Stimulated activated memory B cell treated with anti-CD40 and anti-IgM and Interleukin-4, amounts not matched to agents 10 μg/mL and 1 μg/mL and 100 μg/mL, for 72 hours (primary cell): ENCODE measurements at regions not wholly inside any gene's neighbourhood (a gene's known extent, or its start where the extent isn't known, plus 50 kb on each side); places are given as distances from the start of the nearest gene placed in this dataset.

Experiments
- ATAC-seq: fragments of 150-1000 bp; cut with Tn5 transposase; 2 replicates; pipeline ENCODE4 v1.10.0; 2021
- H3K27ac Mint-ChIP-seq: one replicate; pipeline ENCODE4 v1.8.0; 2022; ENCODE audit warnings: mild to moderate bottlenecking, mixed read lengths
- H3K27me3 Mint-ChIP-seq: one replicate; pipeline ENCODE4 v1.8.0; 2022; ENCODE audit warnings: mixed read lengths
- H3K36me3 Mint-ChIP-seq: one replicate; pipeline ENCODE4 v1.8.0; 2022; ENCODE audit warnings: mixed read lengths
- H3K4me1 Mint-ChIP-seq: one replicate; pipeline ENCODE4 v1.8.0; 2022; ENCODE audit warnings: mixed read lengths
- H3K4me3 Mint-ChIP-seq: one replicate; pipeline ENCODE4 v1.8.0; 2022; ENCODE audit warnings: mild to moderate bottlenecking, moderate library complexity, mixed read lengths
- H3K9me3 Mint-ChIP-seq: one replicate; pipeline ENCODE4 v1.8.0; 2022; ENCODE audit warnings: mixed read lengths

DNA sequence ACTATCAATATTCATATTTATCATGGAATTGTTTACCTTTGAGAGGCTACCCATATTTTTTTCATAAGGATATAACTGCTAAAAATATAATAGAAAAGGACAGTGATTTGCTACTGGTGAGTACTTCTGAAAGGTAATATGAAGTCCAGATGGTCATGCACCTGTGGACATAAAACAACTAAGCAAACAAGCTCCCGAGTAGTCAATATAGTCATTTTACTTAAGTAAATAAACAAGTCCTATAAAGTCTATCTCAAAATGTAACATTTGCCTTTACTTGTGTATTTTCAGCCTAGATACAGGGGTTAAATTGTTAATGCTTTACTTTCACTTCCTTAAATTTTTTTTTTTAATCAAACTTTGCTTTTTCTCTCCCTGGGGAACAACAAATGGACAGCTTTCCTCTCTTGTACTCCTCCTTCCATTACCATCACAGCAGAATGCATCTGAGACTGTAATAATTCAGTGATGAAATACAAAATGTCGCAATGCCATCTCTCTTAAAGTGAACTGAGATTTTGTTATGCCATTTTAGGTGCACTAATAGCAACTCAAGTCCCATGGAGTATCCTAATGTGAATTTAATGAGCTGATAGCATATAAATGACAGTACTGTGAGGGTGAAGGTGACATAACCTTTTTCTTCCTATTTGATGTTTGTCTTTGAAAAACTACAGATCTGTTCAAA is 1325.4 kb upstream of the ZEB2 start:
- Mint-ChIP-seq H3K27me3 (no peaks in the 10 kb centered on the region), H3K9me3 (no peaks in the 10 kb centered on the region), H3K36me3 (no peaks in the 10 kb centered on the region), H3K4me3 (no peak overlapping the region), H3K4me1 (peaks cover 7% of the 10 kb centered on the region), H3K27ac (no peak overlapping the region)
- ATAC-seq = no peak

- Mint-ChIP-seq H3K27ac (no peak overlapping the region), H3K9me3 (no peaks in the 10 kb centered on the region), H3K4me1 (peaks cover 7% of the 10 kb centered on the region), H3K4me3 (no peak overlapping the region), H3K27me3 (no peaks in the 10 kb centered on the region), H3K36me3 (no peaks in the 10 kb centered on the region)
- ATAC-seq = no peak
These were observed 1322.1 kb upstream of the ZEB2 start for GRCh38 chr2:145841973-145842372.

GRCh38 chr2:145836986-145837385 is 1317.1 kb upstream of the ZEB2 start:
- Mint-ChIP-seq H3K9me3 (no peaks in the 10 kb centered on the region), H3K27me3 (no peaks in the 10 kb centered on the region), H3K36me3 (no peaks in the 10 kb centered on the region), H3K4me3 (no peak overlapping the region), H3K27ac (no peak overlapping the region), H3K4me1 (no peaks in the 10 kb centered on the region)
- ATAC-seq = no peak

GRCh38 chr2:145835665-145836064 is 1315.7 kb upstream of the ZEB2 start:
- ATAC-seq = no peak
- Mint-ChIP-seq H3K27ac (no peak overlapping the region), H3K4me1 (no peaks in the 10 kb centered on the region), H3K4me3 (no peak overlapping the region), H3K27me3 (no peaks in the 10 kb centered on the region), H3K36me3 (no peaks in the 10 kb centered on the region), H3K9me3 (no peaks in the 10 kb centered on the region)

DNA sequence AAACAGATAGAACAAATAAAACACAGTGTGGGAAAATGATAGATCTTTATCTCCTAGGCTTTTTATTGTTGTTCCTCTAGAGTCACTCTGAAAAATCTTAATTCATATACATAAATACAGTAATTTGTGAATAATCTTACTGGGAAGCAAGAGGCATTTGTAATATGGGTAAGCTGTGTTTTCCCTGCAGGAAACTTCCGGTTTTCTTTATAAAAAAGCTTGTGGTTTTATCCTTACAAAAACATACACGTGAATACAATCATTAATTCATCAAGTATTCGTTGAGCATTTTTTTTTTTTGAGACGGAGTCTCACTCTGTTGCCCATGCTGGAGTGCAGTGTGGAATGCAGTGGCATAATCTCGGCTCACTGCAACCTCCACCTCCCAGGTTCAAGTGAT is 1312.8 kb upstream of the ZEB2 start:
- Mint-ChIP-seq H3K36me3 (no peaks in the 10 kb centered on the region), H3K27me3 (peaks cover 9% of the 10 kb centered on the region), H3K4me1 (no peaks in the 10 kb centered on the region), H3K4me3 (no peak overlapping the region), H3K27ac (no peak overlapping the region), H3K9me3 (no peaks in the 10 kb centered on the region)
- ATAC-seq = no peak

DNA sequence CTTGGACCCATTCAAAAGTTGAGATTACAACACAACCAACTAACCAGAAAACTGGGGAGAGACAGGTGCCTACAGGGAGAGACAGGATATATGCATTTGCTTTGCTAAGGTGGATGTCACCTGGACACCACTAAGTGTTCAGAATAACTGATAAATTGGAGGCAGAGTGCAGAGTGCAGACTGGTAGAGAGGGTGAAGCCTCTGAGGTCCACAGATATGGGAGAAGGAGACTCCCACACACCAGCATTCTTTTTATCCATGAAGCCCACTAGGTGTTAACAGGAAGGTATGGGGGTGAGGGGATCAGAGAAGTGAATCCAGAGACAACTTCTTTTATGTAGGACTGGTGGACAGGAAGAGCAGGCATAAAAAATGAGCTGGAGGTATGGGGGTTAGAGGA is 1310.0 kb upstream of the ZEB2 start:
- Mint-ChIP-seq H3K9me3 (peaks cover 5% of the 10 kb centered on the region), H3K27ac (no peak overlapping the region), H3K36me3 (no peaks in the 10 kb centered on the region), H3K27me3 (peaks cover 19% of the 10 kb centered on the region), H3K4me1 (no peaks in the 10 kb centered on the region), H3K4me3 (no peak overlapping the region)
- no peak for ATAC-seq

- no peak for ATAC-seq
- Mint-ChIP-seq H3K27ac (no peak overlapping the region), H3K9me3 (peaks cover 5% of the 10 kb centered on the region), H3K36me3 (no peaks in the 10 kb centered on the region), H3K4me1 (no peaks in the 10 kb centered on the region), H3K4me3 (no peak overlapping the region), H3K27me3 (peaks cover 25% of the 10 kb centered on the region)
These were observed 1307.3 kb upstream of the ZEB2 start for GRCh38 chr2:145827235-145827634.

GRCh38 chr2:145824384-145824783 is 1304.5 kb upstream of the ZEB2 start:
- Mint-ChIP-seq H3K27ac (no peak overlapping the region), H3K27me3 (peaks cover 30% of the 10 kb centered on the region), H3K4me3 (no peak overlapping the region), H3K36me3 (no peaks in the 10 kb centered on the region), H3K9me3 (peaks cover 5% of the 10 kb centered on the region), H3K4me1 (no peaks in the 10 kb centered on the region)
- ATAC-seq = no peak

GRCh38 chr2:145822892-145823534 is 1303.1 kb upstream of the ZEB2 start:
- H3K27ac Mint-ChIP-seq = no peak overlapping the region
- no peak for ATAC-seq
- H3K4me1 Mint-ChIP-seq = no peaks in the 10 kb centered on the region
- H3K4me3 Mint-ChIP-seq = no peak overlapping the region
- H3K27me3 Mint-ChIP-seq = peaks cover 28% of the 10 kb centered on the region
- H3K36me3 Mint-ChIP-seq = no peaks in the 10 kb centered on the region
- peaks cover 5% of the 10 kb centered on the region for H3K9me3 Mint-ChIP-seq

- no peak for ATAC-seq
- Mint-ChIP-seq H3K27me3 (peaks cover 16% of the 10 kb centered on the region), H3K4me1 (no peaks in the 10 kb centered on the region), H3K27ac (no peak overlapping the region), H3K4me3 (no peak overlapping the region), H3K9me3 (no peaks in the 10 kb centered on the region), H3K36me3 (no peaks in the 10 kb centered on the region)
These were observed 1300.7 kb upstream of the ZEB2 start for GRCh38 chr2:145820651-145821050.

GRCh38 chr2:145818890-145819504 is 1299.1 kb upstream of the ZEB2 start:
- H3K9me3 Mint-ChIP-seq = no peaks in the 10 kb centered on the region
- H3K4me3 Mint-ChIP-seq = no peak overlapping the region
- H3K36me3 Mint-ChIP-seq = no peaks in the 10 kb centered on the region
- H3K4me1 Mint-ChIP-seq = no peaks in the 10 kb centered on the region
- peaks cover 16% of the 10 kb centered on the region for H3K27me3 Mint-ChIP-seq
- H3K27ac Mint-ChIP-seq = no peak overlapping the region
- ATAC-seq = no peak

- no peaks in the 10 kb centered on the region for H3K4me1 Mint-ChIP-seq
- H3K9me3 Mint-ChIP-seq = no peaks in the 10 kb centered on the region
- no peak for ATAC-seq
- H3K27ac Mint-ChIP-seq = no peak overlapping the region
- H3K27me3 Mint-ChIP-seq = peaks cover 8% of the 10 kb centered on the region
- no peaks in the 10 kb centered on the region for H3K36me3 Mint-ChIP-seq
- no peak overlapping the region for H3K4me3 Mint-ChIP-seq
These were observed 1296.0 kb upstream of the ZEB2 start for GRCh38 chr2:145815933-145816332.

DNA sequence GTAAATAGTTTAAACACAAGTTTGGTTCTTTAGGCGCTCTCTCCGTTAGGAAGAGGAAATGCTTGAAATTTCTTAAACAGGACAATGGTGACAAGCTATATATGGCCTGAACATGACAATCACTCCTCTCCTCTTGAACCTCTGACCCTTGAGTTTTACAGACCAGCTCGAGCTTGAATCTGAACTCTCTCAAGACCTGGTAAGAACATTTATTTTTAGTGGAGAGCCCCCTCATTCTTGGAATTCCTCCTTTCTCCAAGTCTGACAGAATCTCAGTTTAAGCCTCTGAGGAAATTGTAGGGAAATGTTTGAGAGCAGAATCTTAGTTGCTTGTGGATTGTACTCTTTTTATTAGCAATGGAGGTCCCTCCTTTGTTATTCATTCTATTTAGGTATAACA is 1293.6 kb upstream of the ZEB2 start:
- ATAC-seq = no peak
- H3K9me3 Mint-ChIP-seq = no peaks in the 10 kb centered on the region
- no peak overlapping the region for H3K4me3 Mint-ChIP-seq
- H3K27ac Mint-ChIP-seq = no peak overlapping the region
- no peaks in the 10 kb centered on the region for H3K4me1 Mint-ChIP-seq
- no peaks in the 10 kb centered on the region for H3K27me3 Mint-ChIP-seq
- H3K36me3 Mint-ChIP-seq = no peaks in the 10 kb centered on the region

GRCh38 chr2:145812165-145812554 is 1292.2 kb upstream of the ZEB2 start:
- Mint-ChIP-seq H3K27ac (no peak overlapping the region), H3K27me3 (no peaks in the 10 kb centered on the region), H3K4me3 (no peak overlapping the region)

GRCh38 chr2:145811276-145812164 is 1291.6 kb upstream of the ZEB2 start:
- no peaks in the 10 kb centered on the region for H3K9me3 Mint-ChIP-seq
- H3K36me3 Mint-ChIP-seq = no peaks in the 10 kb centered on the region
- H3K27me3 Mint-ChIP-seq = no peaks in the 10 kb centered on the region
- H3K4me3 Mint-ChIP-seq = no peak overlapping the region
- no peak overlapping the region for H3K27ac Mint-ChIP-seq
- ATAC-seq = no peak
- H3K4me1 Mint-ChIP-seq = no peaks in the 10 kb centered on the region

More at GRCh38 chr2:145812165-145812554, 1292.2 kb upstream of the ZEB2 start:
- no peak for ATAC-seq
- no peaks in the 10 kb centered on the region for H3K4me1 Mint-ChIP-seq
- H3K9me3 Mint-ChIP-seq = no peaks in the 10 kb centered on the region
- no peaks in the 10 kb centered on the region for H3K36me3 Mint-ChIP-seq
